ENCODE measurements at regions not wholly inside any gene's neighbourhood (a gene's known extent, or its start where the extent isn't known, plus 50 kb on each side); places are given as distances from the start of the nearest gene placed in this dataset.

GRCh38 chr14:22296722-22297121 is 292.3 kb downstream of the DAD1 start:
- TF ChIP-seq CTCF (conservative IDR thresholded peaks at IDR 0.05; ENCODE audit: low read length): no peak
- TF ChIP-seq EZH2phosphoT487 (IDR thresholded peaks at IDR 0.05; ENCODE audit: borderline replicate concordance): no peak

All from Loucy (cell line).